Esophagus squamous epithelium (tissue), 4 donors: ENCODE measurements at regions not wholly inside any gene's neighbourhood (a gene's known extent, or its start where the extent isn't known, plus 50 kb on each side); places are given as distances from the start of the nearest gene placed in this dataset.

ENCODE experiments used
- POLR2A ChIP-seq, 4 donors: fragments of 450-650 bp; IDR thresholded peaks; one replicate each; pipeline ENCODE4 v1.6.1; 2017; ENCODE audit warnings: antibody characterized with exemption in 4 of 4, mild to moderate bottlenecking in 4 of 4, moderate library complexity in 3 of 4
- TF ChIP-seq, protein P1 (sequence below), 6 experiments: fragments of 450-650 bp in 4 of 6; fragments of 200-600 bp in 2 of 6; sonication (generic) in 2 of 6; IDR thresholded peaks; one replicate each; pipeline ENCODE4 v1.5.1; 2016 to 2019; ENCODE audit warnings: antibody characterized with exemption in 6 of 6, mild to moderate bottlenecking in 4 of 6, moderate library complexity in 4 of 6

DNA sequence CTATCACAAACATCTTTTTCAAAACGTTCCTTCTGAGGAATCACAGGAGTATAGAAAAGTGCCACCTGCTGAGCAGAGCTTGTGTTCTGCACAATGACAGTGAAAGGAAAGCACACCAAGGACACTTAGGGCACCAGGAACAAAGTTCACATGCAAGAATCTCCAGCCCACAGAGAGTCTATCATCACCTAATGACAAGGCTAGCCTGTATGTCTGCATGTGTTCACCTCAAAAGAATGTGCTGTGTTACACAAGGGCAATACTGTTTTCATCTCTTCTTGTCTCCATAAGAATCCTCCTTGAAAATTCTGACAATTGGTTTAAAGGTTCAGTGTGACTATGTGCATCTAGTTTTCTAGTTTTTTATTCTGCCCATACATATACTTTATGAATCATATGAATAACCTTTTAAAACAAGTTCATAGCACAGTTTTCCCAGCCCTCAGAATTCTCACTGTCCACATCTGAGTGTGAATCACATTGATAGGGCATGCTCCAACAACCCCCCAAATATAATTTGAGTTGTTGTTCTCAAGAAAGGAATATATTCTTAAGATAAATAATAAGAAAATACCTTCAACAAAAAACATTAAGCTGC, 118.0 kb downstream of the PWWP3B start:
- TF ChIP-seq, protein P1, sequence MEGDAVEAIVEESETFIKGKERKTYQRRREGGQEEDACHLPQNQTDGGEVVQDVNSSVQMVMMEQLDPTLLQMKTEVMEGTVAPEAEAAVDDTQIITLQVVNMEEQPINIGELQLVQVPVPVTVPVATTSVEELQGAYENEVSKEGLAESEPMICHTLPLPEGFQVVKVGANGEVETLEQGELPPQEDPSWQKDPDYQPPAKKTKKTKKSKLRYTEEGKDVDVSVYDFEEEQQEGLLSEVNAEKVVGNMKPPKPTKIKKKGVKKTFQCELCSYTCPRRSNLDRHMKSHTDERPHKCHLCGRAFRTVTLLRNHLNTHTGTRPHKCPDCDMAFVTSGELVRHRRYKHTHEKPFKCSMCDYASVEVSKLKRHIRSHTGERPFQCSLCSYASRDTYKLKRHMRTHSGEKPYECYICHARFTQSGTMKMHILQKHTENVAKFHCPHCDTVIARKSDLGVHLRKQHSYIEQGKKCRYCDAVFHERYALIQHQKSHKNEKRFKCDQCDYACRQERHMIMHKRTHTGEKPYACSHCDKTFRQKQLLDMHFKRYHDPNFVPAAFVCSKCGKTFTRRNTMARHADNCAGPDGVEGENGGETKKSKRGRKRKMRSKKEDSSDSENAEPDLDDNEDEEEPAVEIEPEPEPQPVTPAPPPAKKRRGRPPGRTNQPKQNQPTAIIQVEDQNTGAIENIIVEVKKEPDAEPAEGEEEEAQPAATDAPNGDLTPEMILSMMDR (IDR thresholded peaks at IDR 0.05): no peak
- TF ChIP-seq POLR2A (IDR thresholded peaks at IDR 0.05): no peak
